Stimulated activated CD4-positive, alpha-beta T cell treated with anti-CD3 and anti-CD28 coated beads, Interleukin-4, amount 100 ng/mL, for 1 hour (primary cell): ENCODE measurements at regions not wholly inside any gene's neighbourhood (a gene's known extent, or its start where the extent isn't known, plus 50 kb on each side); places are given as distances from the start of the nearest gene placed in this dataset.

ENCODE experiments used
- DNase-seq: peaks from one replicate; pipeline ENCODE4 v3.0.0-alpha.2; 2020

DNA sequence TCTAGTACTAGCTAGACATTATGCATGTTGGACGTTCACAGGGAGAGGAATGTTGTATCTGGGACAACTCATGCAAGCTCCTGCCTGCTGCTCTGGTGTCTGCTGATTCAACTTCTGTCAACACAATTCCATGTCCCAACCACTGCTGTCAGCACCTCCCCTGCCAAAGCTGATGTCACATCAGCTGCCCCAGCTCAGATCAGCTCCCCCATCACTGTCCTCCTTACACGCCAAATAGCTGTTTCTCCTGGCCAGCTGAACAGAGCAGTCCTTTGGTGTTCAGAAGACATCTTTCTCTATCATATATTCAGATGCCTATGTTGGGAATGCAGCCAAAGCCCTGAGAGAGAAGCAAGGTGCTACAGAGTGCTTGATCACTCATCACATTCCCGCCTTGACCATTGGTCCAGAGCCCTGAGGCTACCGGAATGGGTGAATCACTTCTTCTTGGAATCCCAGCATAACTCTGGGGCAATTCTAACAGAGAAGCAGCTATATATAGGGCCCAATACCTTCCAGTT lies 223.3 kb downstream of the SEC61B start:
- no peak for DNase-seq

GRCh38 chr9:99445920-99446319 lies 223.8 kb downstream of the SEC61B start:
- no peak for DNase-seq

DNA sequence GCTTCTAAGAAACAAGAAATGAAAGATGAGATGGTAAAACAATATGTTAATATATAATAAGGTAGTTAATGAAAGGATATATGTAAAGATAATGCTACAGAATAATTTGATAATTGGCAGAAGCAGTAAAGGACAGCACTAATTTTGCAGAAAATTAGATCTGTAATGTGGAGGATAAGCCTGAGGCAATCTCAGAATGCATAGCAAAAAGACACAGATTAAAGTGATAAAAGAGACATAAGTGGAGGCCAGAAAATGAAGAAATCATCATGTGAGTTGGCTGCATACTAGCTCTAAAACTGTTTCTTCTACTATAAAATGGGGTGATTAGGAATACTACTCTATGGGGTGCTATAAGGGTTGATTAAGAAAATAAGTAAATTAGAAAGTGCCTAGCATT lies 225.9 kb downstream of the SEC61B start:
- no peak for DNase-seq

DNA sequence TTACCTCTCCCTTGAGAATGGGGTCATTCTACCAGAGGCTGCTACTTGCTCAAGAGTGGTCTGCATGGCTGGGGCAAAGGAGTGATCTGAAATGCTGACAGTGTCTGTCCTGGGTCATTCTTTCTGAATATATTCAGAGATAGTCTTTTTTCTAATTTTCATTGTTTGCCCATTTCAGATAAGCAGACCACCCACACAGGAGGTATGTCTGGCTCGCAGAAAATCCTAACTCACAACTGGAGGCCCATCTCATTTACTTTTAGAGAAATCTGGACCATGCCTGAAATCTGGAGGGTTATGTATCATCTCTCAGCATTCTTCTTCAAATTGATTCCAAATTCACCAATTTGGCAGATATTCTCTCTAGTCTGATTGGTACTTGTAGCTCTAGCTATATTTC lies 227.6 kb downstream of the SEC61B start:
- no peak for DNase-seq

GRCh38 chr9:99451112-99451606 lies 229.1 kb downstream of the SEC61B start:
- DNase-seq: no peak

DNA sequence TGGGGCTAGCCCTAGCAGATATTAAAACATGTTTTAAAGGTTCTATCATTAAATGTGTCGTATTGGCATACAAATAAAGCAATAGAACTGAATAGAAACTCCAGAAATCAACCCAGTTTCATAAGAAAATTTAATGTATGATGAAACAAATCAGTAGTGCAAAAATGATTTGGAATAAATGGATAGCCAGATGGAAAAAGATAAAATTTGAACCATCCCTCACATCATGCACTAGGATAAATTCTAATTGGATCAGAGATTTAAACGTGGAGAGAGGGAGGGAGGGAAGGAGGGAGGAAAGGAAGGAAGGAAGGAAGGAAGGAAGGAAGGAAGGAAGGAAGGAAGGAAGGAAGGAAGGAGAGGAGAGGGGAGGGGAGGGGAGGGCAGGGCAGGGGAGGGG lies 235.3 kb downstream of the SEC61B start:
- no peak for DNase-seq

DNA sequence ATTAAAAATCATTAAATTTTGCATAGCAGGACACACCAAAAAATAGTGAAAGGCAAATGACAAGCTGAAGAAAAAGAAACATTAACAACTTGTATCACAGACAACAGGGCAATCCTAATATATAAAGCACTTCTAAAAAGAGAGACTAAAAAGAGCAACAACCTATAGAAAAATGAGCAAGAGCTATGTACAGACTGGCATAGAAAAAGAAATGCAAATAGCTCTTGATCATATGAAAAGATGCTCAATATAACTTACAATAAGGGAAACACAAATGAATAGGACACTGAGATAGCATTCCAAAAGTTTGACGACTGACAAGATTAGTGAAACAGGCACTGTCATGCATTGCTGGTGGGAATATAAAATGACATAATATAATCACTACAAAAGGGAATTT lies 235.9 kb downstream of the SEC61B start:
- no peak for DNase-seq

DNA sequence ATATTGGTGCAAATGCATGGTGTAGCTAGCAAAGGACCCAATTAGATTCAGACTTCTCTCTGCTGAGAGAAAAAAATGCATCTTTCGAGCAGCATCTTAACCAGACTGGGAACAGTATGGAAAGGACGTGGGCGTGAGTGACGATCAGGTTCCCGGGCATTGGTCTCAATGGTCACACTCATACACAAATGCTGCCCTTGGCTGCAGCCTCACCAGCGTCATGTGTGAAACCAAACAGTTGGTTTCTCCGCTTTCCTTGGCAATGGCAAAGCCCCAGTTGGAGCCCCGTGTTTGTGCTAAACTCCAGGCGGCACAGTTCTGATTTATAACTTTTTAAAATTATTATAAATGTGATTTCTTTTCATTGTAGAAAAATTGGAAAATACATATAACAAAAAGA lies 237.8 kb downstream of the SEC61B start:
- DNase-seq: no peak

DNA sequence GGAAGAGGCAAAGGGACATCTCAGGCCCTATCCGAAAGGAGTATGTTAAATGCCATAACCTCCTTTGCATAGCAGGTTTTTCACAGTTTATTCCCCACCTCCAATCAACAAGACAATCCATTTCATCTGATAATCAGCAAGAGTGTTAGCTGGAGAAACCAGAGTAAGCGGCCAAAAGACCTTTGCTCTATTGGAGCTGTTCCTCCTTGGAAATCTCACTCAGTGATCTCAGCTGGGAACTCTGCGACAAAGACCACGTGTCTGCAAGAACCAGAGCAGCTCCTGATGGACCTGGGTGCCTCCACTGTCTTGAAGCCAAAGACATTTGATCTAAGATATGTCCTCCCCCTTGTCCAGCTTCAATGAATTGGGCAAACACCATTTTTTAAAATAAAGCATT lies 241.0 kb downstream of the SEC61B start:
- no peak for DNase-seq

DNA sequence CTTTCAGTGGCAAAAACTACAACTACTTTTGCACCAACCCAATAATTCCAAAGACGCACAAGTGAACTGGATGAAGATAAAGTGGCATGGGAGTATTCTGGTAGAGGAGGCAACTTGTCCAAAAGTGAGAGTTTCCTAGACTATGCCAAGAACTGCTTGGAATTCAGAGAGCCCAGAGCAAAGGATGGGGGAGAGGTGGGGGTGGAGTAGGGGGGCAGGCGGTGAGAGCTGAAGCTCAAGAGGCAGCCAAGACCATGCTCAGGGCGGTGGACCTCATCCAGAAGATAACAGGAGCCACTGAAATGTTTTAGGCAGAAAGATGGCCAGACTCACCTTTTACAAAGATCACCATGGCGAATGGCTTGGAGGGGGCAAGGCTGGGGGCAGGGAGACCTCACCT lies 242.5 kb downstream of the SEC61B start:
- DNase-seq: no peak

GRCh38 chr9:99465231-99465907 lies 243.3 kb downstream of the SEC61B start:
- no peak for DNase-seq

DNA sequence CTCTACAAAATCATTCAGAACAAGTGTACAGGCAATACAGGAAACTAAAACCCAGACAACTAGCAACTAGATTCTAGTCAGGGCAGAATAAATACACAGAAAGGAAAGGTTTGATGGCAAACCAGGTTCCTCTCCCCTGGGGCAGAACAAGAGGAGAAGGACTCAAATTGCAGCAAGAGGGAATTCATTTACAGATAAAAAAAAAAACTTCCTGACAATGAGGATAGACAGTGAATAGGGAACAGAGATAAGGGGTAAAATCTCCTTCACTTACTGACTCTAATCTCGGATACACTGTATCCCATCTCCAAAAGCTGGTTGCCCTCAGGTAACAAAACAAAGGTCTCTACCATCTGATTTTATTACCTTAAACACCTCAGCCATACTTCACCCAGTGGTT lies 244.0 kb downstream of the SEC61B start:
- DNase-seq: no peak

- DNase-seq: no peak
These were observed 244.7 kb downstream of the SEC61B start for GRCh38 chr9:99466781-99467180.

GRCh38 chr9:99471033-99471432 lies 249.0 kb downstream of the SEC61B start:
- DNase-seq: no peak

- DNase-seq: no peak
These were observed 250.3 kb downstream of the SEC61B start for GRCh38 chr9:99472240-99472915.

- DNase-seq: no peak
These were observed 250.8 kb downstream of the SEC61B start for GRCh38 chr9:99472916-99473245.

DNA sequence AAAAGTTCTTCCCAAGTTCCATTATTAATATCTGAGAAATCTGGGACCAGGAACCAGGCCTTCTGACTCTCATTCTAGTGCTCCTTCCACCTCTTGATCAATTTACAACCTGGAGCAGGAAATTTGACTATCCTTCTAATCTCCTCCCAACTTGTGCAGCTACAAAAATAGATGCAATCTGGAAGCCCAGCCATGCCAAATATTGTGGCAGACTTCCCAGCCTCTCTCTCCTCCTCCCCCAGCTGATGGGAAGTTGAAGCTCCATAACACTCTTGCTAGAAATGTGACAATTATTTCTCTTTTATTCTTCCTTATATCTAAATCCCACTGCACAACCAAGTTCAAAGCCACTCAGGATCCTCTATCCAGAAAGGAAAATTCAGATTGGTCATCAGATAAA lies 252.1 kb downstream of the SEC61B start:
- no peak for DNase-seq

DNA sequence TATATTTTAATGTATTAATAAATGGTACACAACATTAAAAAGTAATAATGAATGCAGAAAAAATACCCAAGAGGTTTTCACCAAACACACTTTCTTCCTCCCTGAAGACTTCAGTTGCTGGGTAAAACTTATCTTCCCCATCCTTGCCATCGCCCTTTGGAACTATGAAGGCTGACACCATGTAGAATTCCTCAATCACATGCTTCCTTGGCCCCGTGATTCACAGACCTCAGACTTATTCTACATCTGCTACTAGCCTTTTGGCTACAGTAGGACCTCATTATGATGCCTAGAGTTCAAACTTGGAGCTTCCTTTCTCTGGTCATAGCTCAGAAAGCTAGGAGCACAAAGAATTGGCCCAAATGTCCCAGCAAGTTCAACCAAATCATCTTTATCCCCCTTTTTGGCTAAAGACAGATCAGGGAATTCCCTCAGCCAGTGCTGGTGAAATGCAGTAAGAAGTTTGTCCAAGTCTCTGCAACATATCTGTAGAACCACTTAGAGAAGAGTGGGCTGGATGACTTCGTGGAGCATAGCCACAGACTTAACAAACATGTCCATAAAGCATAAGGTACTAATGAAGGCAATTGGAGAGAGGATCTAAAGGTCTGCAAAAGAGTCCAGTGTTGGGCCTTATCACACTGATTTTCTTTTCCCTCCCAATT lies 253.5 kb downstream of the SEC61B start:
- no peak for DNase-seq

DNA sequence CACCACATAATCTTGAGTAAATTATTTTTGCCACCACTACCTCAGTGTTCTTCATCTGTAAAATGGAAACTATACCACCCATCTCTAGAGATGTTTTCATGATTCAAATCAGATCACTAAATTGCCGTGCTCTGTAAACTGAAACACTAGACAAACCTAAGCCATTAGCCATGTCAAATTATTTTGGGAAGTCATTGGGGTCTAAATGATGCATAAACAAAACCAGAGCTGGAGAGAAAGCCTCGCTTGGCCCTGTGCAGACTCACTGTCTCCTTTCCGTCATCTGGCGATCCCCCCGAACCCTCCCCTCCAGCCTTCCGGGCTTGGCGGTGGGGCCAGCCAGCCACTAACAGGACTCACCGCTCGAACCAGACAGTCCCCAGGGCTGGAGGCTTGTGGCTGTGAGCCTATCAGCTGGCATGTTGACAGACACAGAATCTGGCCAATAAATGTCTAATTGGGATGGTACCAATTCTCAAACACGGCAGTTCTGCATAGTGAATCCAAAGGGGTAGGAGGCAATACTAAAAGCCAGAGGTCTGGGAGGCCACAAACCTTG lies 256.5 kb downstream of the SEC61B start:
- DNase-seq: no peak

GRCh38 chr9:99479929-99480328 lies 257.8 kb downstream of the SEC61B start:
- DNase-seq: no peak

- no peak for DNase-seq
These were observed 263.4 kb downstream of the SEC61B start for GRCh38 chr9:99485459-99485858.

- DNase-seq: no peak
These were observed 264.6 kb downstream of the SEC61B start for GRCh38 chr9:99486684-99487083.

DNA sequence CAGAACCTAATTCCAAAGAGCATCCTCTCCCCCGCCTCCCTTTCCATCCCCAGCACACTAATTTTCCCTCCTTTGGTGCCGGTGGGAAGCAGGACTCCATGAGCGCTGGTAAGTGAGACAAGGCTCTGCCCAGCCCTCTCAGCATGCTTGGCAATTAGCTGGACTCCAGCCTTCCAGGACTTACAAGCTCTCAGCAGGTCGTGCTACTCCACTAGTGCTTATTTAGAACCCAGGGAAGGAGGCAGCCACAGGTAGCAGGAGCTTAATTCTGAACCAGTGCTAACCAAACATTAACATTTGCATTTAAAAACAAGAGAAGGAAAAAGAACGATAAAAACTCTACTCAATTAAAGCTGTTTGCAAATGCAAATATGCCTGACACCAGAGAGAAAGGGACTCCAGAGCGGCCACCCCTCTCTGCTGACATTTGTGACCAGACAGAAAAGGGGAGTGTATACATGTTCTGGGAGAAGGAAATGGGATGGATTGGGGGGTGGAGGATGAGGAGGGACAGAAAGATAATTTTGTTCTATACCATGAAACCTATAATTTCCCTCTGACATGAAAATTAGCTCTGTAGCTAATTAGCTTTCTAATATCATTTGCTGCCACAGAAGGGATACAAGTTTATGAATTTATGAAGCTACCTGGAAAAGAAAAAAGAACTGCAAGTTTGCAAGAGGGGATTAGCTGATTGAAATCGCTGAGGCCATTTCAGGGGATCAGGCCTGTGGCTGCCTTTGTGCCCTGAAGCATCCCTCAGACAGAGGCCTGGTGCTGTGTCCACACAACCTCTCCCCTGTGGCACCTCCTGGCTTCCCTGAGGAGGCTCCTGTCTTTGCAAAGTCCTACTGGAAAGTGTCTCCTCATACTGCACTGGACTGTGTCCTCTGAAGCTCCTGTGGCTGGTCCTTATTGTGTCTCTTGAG lies 266.3 kb downstream of the SEC61B start:
- DNase-seq: no peak
